ENCODE measurements at regions not wholly inside any gene's neighbourhood (a gene's known extent, or its start where the extent isn't known, plus 50 kb on each side); places are given as distances from the start of the nearest gene placed in this dataset.

DNA sequence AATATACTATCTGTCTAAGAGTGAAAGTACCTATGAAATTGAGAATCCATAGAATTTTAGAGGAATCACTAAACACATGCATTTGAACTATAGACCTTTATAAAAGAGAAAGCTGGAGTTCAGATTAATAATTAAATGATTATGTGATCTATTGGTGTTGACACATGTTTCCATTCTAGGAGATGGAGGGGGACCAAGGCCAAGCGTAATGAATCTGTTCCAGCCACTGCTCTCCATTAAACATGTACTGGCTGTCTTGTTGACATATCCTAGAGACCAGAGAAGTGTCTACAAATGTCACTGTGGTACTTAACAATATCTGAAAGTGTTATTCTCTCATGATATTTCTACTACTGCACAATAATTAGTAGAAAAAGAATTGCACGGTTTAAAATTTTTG is 432.4 kb downstream of the BMP2 start:
- no peak for DNase-seq (ENCODE audit: low spot score)
- no peaks in the 10 kb centered on the region for H3K36me3 Mint-ChIP-seq

GRCh38 chr20:7207186-7207798 is 439.8 kb downstream of the BMP2 start:
- peaks cover 5% of the 10 kb centered on the region for H3K36me3 Mint-ChIP-seq
- no peak for ATAC-seq

More for the DNA sequence above, 432.4 kb downstream of the BMP2 start:
- Mint-ChIP-seq H3K9me3 (peaks cover 6% of the 10 kb centered on the region), H3K27me3 (no peaks in the 10 kb centered on the region), H3K4me1 (ENCODE audit: low read depth in 2 of 2) (no peaks in the 10 kb centered on the region), H3K27ac (no peak overlapping the region), H3K4me3 (no peak overlapping the region)
- ATAC-seq: no peak

GRCh38 chr20:7210910-7211309 is 443.4 kb downstream of the BMP2 start:
- no peak overlapping the region for H3K27ac Mint-ChIP-seq
- H3K9me3 Mint-ChIP-seq: peaks cover 8% of the 10 kb centered on the region
- H3K4me3 Mint-ChIP-seq: no peak overlapping the region
- H3K4me1 Mint-ChIP-seq (ENCODE audit: low read depth in 2 of 2): no peaks in the 10 kb centered on the region
- H3K27me3 Mint-ChIP-seq: no peaks in the 10 kb centered on the region
- ATAC-seq (no peak), DNase-seq (ENCODE audit: low spot score) (no peak)
- H3K36me3 Mint-ChIP-seq: peaks cover 5% of the 10 kb centered on the region

More at GRCh38 chr20:7207186-7207798, 439.8 kb downstream of the BMP2 start:
- no peak for DNase-seq (ENCODE audit: low spot score)
- Mint-ChIP-seq H3K27ac (no peak overlapping the region), H3K9me3 (peaks cover 6% of the 10 kb centered on the region), H3K27me3 (no peaks in the 10 kb centered on the region), H3K4me3 (no peak overlapping the region), H3K4me1 (ENCODE audit: low read depth in 2 of 2) (no peaks in the 10 kb centered on the region)

- ATAC-seq: no peak
Measured at GRCh38 chr20:7214081-7214740, 446.7 kb downstream of the BMP2 start.

DNA sequence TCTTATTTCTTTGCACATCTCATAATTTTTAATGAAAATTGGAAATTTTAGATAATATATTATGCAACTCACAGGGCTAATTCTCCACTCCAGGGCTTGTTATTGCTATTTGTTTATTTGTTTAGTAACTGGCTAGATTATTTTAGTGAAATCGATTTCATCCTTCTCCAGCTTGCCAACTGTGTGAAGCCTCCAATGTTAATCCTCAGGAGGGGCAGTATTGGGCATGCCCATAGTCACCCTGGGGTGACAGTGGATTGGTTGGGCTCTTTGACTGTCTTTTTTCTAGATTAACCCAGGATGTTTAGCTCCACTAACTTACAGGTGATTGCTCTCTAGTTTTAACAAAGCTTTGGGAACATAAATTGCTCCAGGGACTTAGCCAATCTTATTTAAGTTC is 450.1 kb downstream of the BMP2 start:
- Mint-ChIP-seq H3K4me3 (no peak overlapping the region), H3K9me3 (peaks cover 5% of the 10 kb centered on the region), H3K36me3 (no peaks in the 10 kb centered on the region), H3K27me3 (no peaks in the 10 kb centered on the region), H3K27ac (no peak overlapping the region), H3K4me1 (ENCODE audit: low read depth in 2 of 2) (no peaks in the 10 kb centered on the region)
- ATAC-seq: no peak
- no peak for DNase-seq (ENCODE audit: low spot score)

More at GRCh38 chr20:7214081-7214740, 446.7 kb downstream of the BMP2 start:
- Mint-ChIP-seq H3K27me3 (no peaks in the 10 kb centered on the region), H3K4me3 (no peak overlapping the region), H3K4me1 (ENCODE audit: low read depth in 2 of 2) (no peaks in the 10 kb centered on the region), H3K9me3 (peaks cover 8% of the 10 kb centered on the region), H3K36me3 (no peaks in the 10 kb centered on the region), H3K27ac (no peak overlapping the region)
- no peak for DNase-seq (ENCODE audit: low spot score)

DNA sequence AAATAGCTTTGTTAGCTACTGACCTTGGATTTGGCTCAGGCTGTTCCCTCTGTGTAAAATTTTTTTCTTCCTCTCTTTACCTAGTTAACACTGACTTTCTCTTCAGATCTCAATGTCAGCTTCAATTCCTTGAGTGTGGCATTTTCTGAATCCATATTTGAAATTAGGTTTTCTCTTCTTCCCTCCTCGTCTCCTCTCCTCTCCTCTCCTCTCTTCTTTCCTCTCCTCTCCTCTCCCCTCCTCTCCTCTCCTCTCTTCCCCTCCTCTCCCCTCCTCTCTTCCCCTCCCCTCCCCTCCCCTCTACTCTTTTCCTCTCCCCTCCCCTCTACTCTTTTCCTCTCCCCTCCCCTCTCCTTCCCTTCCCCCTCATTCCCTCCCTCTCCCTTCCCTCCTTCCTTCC is 453.3 kb downstream of the BMP2 start:
- Mint-ChIP-seq H3K4me3 (no peak overlapping the region), H3K27me3 (no peaks in the 10 kb centered on the region), H3K36me3 (no peaks in the 10 kb centered on the region), H3K4me1 (ENCODE audit: low read depth in 2 of 2) (no peaks in the 10 kb centered on the region), H3K27ac (no peak overlapping the region), H3K9me3 (peaks cover 12% of the 10 kb centered on the region)
- DNase-seq (ENCODE audit: low spot score): no peak
- no peak for ATAC-seq

DNA sequence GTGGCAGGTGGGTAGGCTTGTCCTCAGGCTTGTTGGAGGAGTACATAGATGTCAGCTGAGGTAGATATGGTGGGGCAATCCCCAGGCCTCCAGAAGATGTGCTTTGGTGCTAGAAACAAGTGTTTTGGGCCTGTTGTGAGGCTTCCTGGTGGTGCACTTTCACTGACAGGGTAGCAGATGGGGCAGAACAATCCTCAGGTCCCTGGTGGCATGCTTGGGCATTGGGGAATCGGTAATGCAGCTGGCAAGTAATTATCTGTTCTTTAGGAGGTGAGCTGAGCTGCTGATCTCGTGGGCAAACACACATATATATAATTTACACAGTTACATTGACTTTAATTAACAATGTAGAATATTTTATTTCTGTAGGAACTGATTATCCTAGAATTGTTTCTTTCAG is 458.7 kb downstream of the BMP2 start:
- H3K27me3 Mint-ChIP-seq: no peaks in the 10 kb centered on the region
- ATAC-seq (no peak), DNase-seq (ENCODE audit: low spot score) (no peak)
- H3K4me3 Mint-ChIP-seq: no peak overlapping the region
- no peaks in the 10 kb centered on the region for H3K4me1 Mint-ChIP-seq (ENCODE audit: low read depth in 2 of 2)
- no peak overlapping the region for H3K27ac Mint-ChIP-seq
- H3K36me3 Mint-ChIP-seq: no peaks in the 10 kb centered on the region
- peaks cover 15% of the 10 kb centered on the region for H3K9me3 Mint-ChIP-seq

GRCh38 chr20:7231303-7231702 is 463.8 kb downstream of the BMP2 start:
- Mint-ChIP-seq H3K4me1 (ENCODE audit: low read depth in 2 of 2) (no peaks in the 10 kb centered on the region), H3K36me3 (no peaks in the 10 kb centered on the region), H3K4me3 (no peak overlapping the region), H3K9me3 (peaks cover 11% of the 10 kb centered on the region), H3K27me3 (no peaks in the 10 kb centered on the region), H3K27ac (no peak overlapping the region)
- ATAC-seq: no peak
- DNase-seq (ENCODE audit: low spot score): no peak

DNA sequence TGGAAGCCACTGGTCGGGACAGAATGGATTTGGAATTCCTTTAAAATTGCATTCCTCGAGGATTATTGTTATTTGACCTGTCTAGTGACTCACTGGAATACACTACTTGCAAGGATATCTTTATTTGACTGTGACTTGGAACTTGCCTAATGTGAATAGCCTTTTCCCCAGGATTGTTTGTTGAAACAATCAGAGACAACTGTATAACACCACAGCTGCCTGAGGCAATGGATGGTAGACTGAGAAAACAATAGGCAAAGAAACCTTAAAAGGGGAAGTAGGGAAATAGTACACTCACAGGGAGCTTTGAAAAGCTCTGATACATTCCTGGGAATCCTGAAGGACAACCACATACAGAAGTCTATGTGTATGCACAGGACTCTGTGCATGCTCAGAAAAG is 465.3 kb downstream of the BMP2 start:
- no peak for DNase-seq (ENCODE audit: low spot score)
- H3K36me3 Mint-ChIP-seq: no peaks in the 10 kb centered on the region
- H3K27ac Mint-ChIP-seq: no peak overlapping the region
- H3K4me3 Mint-ChIP-seq: no peak overlapping the region
- no peaks in the 10 kb centered on the region for H3K4me1 Mint-ChIP-seq (ENCODE audit: low read depth in 2 of 2)
- no peak for ATAC-seq
- H3K27me3 Mint-ChIP-seq: no peaks in the 10 kb centered on the region
- peaks cover 6% of the 10 kb centered on the region for H3K9me3 Mint-ChIP-seq

DNA sequence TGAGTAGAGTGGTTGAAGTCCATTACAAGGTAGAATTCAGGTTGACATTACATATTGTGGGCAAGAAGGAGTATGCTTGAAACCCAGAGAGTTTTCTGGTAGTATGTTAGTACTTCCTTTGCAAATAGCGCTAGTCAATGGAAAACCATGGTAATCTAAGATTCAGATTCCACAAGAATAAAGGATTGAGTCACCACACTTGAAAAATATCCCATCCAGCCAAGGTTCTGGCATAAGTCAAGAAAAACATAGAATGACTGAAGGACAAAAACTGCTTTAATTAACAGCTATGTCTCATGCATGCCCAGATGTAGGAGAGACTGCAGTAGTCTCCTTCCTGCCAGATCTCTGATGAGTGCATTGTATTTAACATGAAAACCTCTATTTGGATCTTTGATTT is 469.8 kb downstream of the BMP2 start:
- ATAC-seq: no peak
- Mint-ChIP-seq H3K27ac (no peak overlapping the region), H3K9me3 (peaks cover 9% of the 10 kb centered on the region), H3K27me3 (no peaks in the 10 kb centered on the region), H3K4me1 (ENCODE audit: low read depth in 2 of 2) (no peaks in the 10 kb centered on the region), H3K4me3 (no peak overlapping the region), H3K36me3 (no peaks in the 10 kb centered on the region)
- DNase-seq (ENCODE audit: low spot score): no peak

- no peak overlapping the region for H3K27ac Mint-ChIP-seq
- ATAC-seq: no peak
Measured at GRCh38 chr20:7240490-7240889, 473.0 kb downstream of the BMP2 start.

GRCh38 chr20:7248281-7249201 is 481.1 kb downstream of the BMP2 start:
- Mint-ChIP-seq H3K4me3 (no peak overlapping the region), H3K27ac (no peak overlapping the region), H3K9me3 (peaks cover 3% of the 10 kb centered on the region), H3K27me3 (no peaks in the 10 kb centered on the region), H3K4me1 (ENCODE audit: low read depth in 2 of 2) (no peaks in the 10 kb centered on the region), H3K36me3 (peaks cover under 1% of the 10 kb centered on the region)
- DNase-seq (ENCODE audit: low spot score): no peak
- ATAC-seq: no peak

More at GRCh38 chr20:7240490-7240889, 473.0 kb downstream of the BMP2 start:
- no peak for DNase-seq (ENCODE audit: low spot score)
- H3K4me1 Mint-ChIP-seq (ENCODE audit: low read depth in 2 of 2): no peaks in the 10 kb centered on the region
- H3K9me3 Mint-ChIP-seq: peaks cover 4% of the 10 kb centered on the region
- H3K27me3 Mint-ChIP-seq: no peaks in the 10 kb centered on the region
- no peak overlapping the region for H3K4me3 Mint-ChIP-seq
- H3K36me3 Mint-ChIP-seq: peaks cover 5% of the 10 kb centered on the region

- DNase-seq (ENCODE audit: low spot score) (no peak), ATAC-seq (no peak)
- Mint-ChIP-seq H3K36me3 (no peaks in the 10 kb centered on the region), H3K27me3 (no peaks in the 10 kb centered on the region), H3K4me1 (ENCODE audit: low read depth in 2 of 2) (no peaks in the 10 kb centered on the region), H3K27ac (no peak overlapping the region), H3K4me3 (no peak overlapping the region), H3K9me3 (peaks cover 7% of the 10 kb centered on the region)
Measured at GRCh38 chr20:7250337-7250736, 482.9 kb downstream of the BMP2 start.

- Mint-ChIP-seq H3K27ac (no peak overlapping the region), H3K4me3 (no peak overlapping the region), H3K9me3 (peaks cover 5% of the 10 kb centered on the region), H3K4me1 (ENCODE audit: low read depth in 2 of 2) (no peaks in the 10 kb centered on the region), H3K27me3 (no peaks in the 10 kb centered on the region), H3K36me3 (no peaks in the 10 kb centered on the region)
- no peak for ATAC-seq
- no peak for DNase-seq (ENCODE audit: low spot score)
Measured at GRCh38 chr20:7257099-7257498, 489.6 kb downstream of the BMP2 start.

Data from natural killer cell treated with Interleukin-12 subunit alpha and Interleukin-12 subunit beta and Interleukin-15 and Interleukin-18, amount 100 ng/mL, for 72 hours (primary cell).